HCT116 (cell line): ENCODE measurements at regions not wholly inside any gene's neighbourhood (a gene's known extent, or its start where the extent isn't known, plus 50 kb on each side); places are given as distances from the start of the nearest gene placed in this dataset.

Experiments
- ATAC-seq: fragments of 200-7000 bp; cut with Tn5 transposase; 2 replicates; pipeline ENCODE4 v1.9.1; 2020; ENCODE audit warnings: mild to moderate bottlenecking, moderate library complexity
- BruUV-seq: library from RNA; stranded (reverse); fragments of 400-500 nt; replicated peaks from 2 replicates; lab custom pipeline; 2021; lab: Mats Ljungman, UMichigan
- CTCF ChIA-PET: fragments of 300-600 bp; sonication (Branson Sonifier 250); formaldehyde crosslinking; loops from one replicate; lab custom pipeline; 2021; ENCODE audit warnings: antibody characterized with exemption; lab: Charles Lee
- POLR2A ChIA-PET: fragments of 300-600, 350-600 bp; sonication (Branson Sonifier 250); formaldehyde crosslinking; loops from one replicate; lab custom pipeline; 2021; ENCODE audit warnings: antibody characterized with exemption; lab: Charles Lee
- RAD21 ChIA-PET, 2 experiments: fragments of 300-600 bp; sonication (Branson Sonifier 250); formaldehyde crosslinking; loops; one replicate each; lab custom pipeline; 2023; ENCODE audit warnings: low total read pairs in 2 of 2; ENCODE audit not compliant: uncharacterized antibody in 2 of 2, unreplicated experiment in 2 of 2, low non-redundant PET in 1 of 2; lab: Charles Lee
- DNase-seq: peaks from one replicate; pipeline ENCODE4 v3.0.0-alpha.2; 2010; ENCODE audit warnings: low read depth, low spot score
- H2AFZ ChIP-seq: fragments of 200-600 bp; shearing (Covaris generic), sonication (generic); 2 replicates; pipeline ENCODE4 v1.6.1; 2017; ENCODE audit warnings: low read depth, mixed run types, mixed read lengths, antibody characterized with exemption, low read length; ENCODE audit not compliant: poor library complexity, severe bottlenecking
- H3K27ac ChIP-seq: 2 replicates; pipeline ENCODE4 v1.5.1; 2012; ENCODE audit warnings: low read depth, low read length
- H3K27me3 ChIP-seq: fragments of 200-600 bp; sonication (generic); 2 replicates; pipeline ENCODE4 v1.6.1; 2016; ENCODE audit warnings: mixed run types, low read length, mixed read lengths; ENCODE audit not compliant: insufficient read depth
- H3K36me3 ChIP-seq, 2 experiments: fragments of 200-500 bp in 1 of 2; fragments of 200-600 bp in 1 of 2; sonication (Bioruptor generic) in 1 of 2; sonication (generic) in 1 of 2; 2 replicates each; pipeline versions ENCODE4 v1.5.1 to v1.6.1; 2014 to 2016; ENCODE audit warnings: low read length in 2 of 2, inconsistent platforms in 1 of 2, mixed read lengths in 1 of 2, mixed run types in 1 of 2; ENCODE audit not compliant: insufficient read depth in 2 of 2, control insufficient read depth in 1 of 2
- H3K4me1 ChIP-seq, 2 experiments: fragments of 200-600 bp in 1 of 2; sonication (generic) in 1 of 2; 2 replicates each; pipeline versions ENCODE4 v1.5.1 to v1.6.1; 2012 to 2017; ENCODE audit warnings: low read length in 2 of 2, inconsistent platforms in 1 of 2, mild to moderate bottlenecking in 1 of 2, mixed read lengths in 1 of 2, mixed run types in 1 of 2, moderate library complexity in 1 of 2; ENCODE audit not compliant: insufficient read depth in 2 of 2, control insufficient read depth in 1 of 2
- H3K4me2 ChIP-seq: fragments of 200-600 bp; sonication (generic); 2 replicates; pipeline ENCODE4 v1.6.1; 2017; ENCODE audit warnings: mixed run types, low read length, mixed read lengths
- H3K4me3 ChIP-seq, 2 experiments: fragments of 200-600 bp in 1 of 2; sonication (generic) in 1 of 2; replicated peaks in 1 of 2; 2 replicates each; pipeline ENCODE4 v1.5.1; 2011 to 2016; ENCODE audit warnings: low read length in 2 of 2, control low read depth in 1 of 2, low read depth in 1 of 2, mild to moderate bottlenecking in 1 of 2, mixed read lengths in 1 of 2, mixed run types in 1 of 2
- H3K79me2 ChIP-seq: fragments of 200-600 bp; sonication (generic); 2 replicates; pipeline ENCODE4 v1.6.1; 2017; ENCODE audit warnings: mild to moderate bottlenecking, mixed run types, low read length, moderate library complexity, mixed read lengths; ENCODE audit not compliant: insufficient read depth
- H3K9ac ChIP-seq: fragments of 200-600 bp; sonication (generic); 2 replicates; pipeline ENCODE4 v1.6.1; 2016; ENCODE audit warnings: low read length, mixed read lengths
- H3K9me2 ChIP-seq: fragments of 200-600 bp; sonication (generic), shearing (Covaris generic); 2 replicates; pipeline ENCODE4 v1.6.1; 2017; ENCODE audit warnings: mixed run types, mild to moderate bottlenecking, moderate library complexity; ENCODE audit not compliant: insufficient read depth
- H3K9me3 ChIP-seq, 2 experiments: fragments of 200-500 bp in 1 of 2; fragments of 200-600 bp in 1 of 2; sonication (Bioruptor generic) in 1 of 2; sonication (generic) in 1 of 2; 2 replicates each; pipeline ENCODE4 v1.6.1; 2014 to 2017; ENCODE audit warnings: low read length in 2 of 2, mixed read lengths in 2 of 2, inconsistent platforms in 1 of 2, low read depth in 1 of 2, mild to moderate bottlenecking in 1 of 2, mixed run types in 1 of 2, moderate library complexity in 1 of 2; ENCODE audit not compliant: control insufficient read depth in 1 of 2, insufficient read depth in 1 of 2
- H4K20me1 ChIP-seq: fragments of 200-600 bp; sonication (generic), shearing (Covaris generic); 2 replicates; pipeline ENCODE4 v1.6.1; 2017; ENCODE audit warnings: mixed run types, mild to moderate bottlenecking, moderate library complexity; ENCODE audit not compliant: insufficient read depth
- EZH2 ChIP-seq: fragments of 200-600 bp; sonication (generic); IDR thresholded peaks from 2 replicates; pipeline ENCODE4 v1.6.1; 2017; ENCODE audit warnings: antibody characterized with exemption, mixed run types
- EZH2phosphoT487 ChIP-seq: fragments of 200-600 bp; IDR thresholded peaks from 2 replicates; pipeline ENCODE4 v1.6.1; 2018; ENCODE audit warnings: antibody characterized with exemption, borderline replicate concordance
- FOSL1 ChIP-seq: IDR thresholded peaks from 2 replicates; pipeline ENCODE4 v1.6.1; 2012; ENCODE audit warnings: low read depth
- JUND ChIP-seq: IDR thresholded peaks from 2 replicates; pipeline ENCODE4 v1.6.1; 2012
- POLR2A ChIP-seq: IDR thresholded peaks from 2 replicates; pipeline ENCODE4 v1.7.0; 2011; ENCODE audit warnings: borderline replicate concordance; ENCODE audit not compliant: insufficient read depth, insufficient read length; ENCODE audit errors: extremely low read depth
- RAD21 ChIP-seq: IDR thresholded peaks from 2 replicates; pipeline ENCODE4 v1.6.1; 2012; ENCODE audit warnings: low read depth, mild to moderate bottlenecking
- TCF7L2 ChIP-seq: IDR thresholded peaks from 2 replicates; pipeline ENCODE4 v1.7.0; 2011; ENCODE audit warnings: borderline replicate concordance, inconsistent platforms; ENCODE audit not compliant: insufficient read depth, insufficient read length; ENCODE audit errors: extremely low read depth
- intact Hi-C: fragments of 100-400 bp; cut with micrococcal nuclease; formaldehyde crosslinking; loops from 2 replicates; pipeline ENCODE4 v1.10.0; 2022
- TF ChIP-seq, protein P1 (sequence below): IDR thresholded peaks from 2 replicates; pipeline ENCODE4 v1.6.1; 2012
- TF ChIP-seq, protein P2 (sequence below): IDR thresholded peaks from 2 replicates; pipeline ENCODE4 v1.6.1; 2012; ENCODE audit warnings: low read depth

DNA sequence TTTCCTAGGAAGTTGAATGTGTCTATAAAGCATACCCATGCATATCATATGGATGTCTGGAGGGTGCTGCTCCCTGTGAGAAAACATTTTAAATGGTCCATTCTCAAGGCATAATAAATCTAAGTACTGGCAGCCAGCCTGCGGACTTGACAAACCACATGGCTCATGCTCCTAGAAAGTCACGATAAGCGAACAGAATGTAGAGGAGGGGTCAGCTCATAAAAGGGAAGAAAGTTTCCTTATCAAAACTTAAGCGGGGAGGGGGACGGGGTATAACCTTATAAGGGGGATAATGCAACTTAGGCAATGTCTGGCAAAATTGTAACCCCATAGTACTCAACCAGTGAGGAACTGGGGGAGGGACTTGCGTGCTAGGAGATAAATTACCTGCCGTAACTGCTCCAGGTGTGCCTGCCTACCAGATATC, 159.8 kb upstream of the LMCD1 start:
- intact Hi-C loops = no loop called here
- no peak overlapping the region for H3K4me3 ChIP-seq
- no peaks in the 10 kb centered on the region for H3K36me3 ChIP-seq
- 0 out of 4 replicates have a peak, but pooled peaks cover 0 to 9% of the 10 kb centered on the region in 2 experiments for H3K9me3 ChIP-seq
- RAD21 ChIA-PET = no interaction called here
- no peak overlapping the region for H3K4me2 ChIP-seq
- H3K4me1 ChIP-seq = no peaks in the 10 kb centered on the region
- TF ChIP-seq TCF7L2 (no peak), EZH2phosphoT487 (no peak), JUND (no peak), POLR2A (no peak), RAD21 (no peak), FOSL1 (no peak), EZH2 (no peak)
- TF ChIP-seq, protein P1, sequence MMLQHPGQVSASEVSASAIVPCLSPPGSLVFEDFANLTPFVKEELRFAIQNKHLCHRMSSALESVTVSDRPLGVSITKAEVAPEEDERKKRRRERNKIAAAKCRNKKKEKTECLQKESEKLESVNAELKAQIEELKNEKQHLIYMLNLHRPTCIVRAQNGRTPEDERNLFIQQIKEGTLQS = no peak
- TF ChIP-seq, protein P2, sequence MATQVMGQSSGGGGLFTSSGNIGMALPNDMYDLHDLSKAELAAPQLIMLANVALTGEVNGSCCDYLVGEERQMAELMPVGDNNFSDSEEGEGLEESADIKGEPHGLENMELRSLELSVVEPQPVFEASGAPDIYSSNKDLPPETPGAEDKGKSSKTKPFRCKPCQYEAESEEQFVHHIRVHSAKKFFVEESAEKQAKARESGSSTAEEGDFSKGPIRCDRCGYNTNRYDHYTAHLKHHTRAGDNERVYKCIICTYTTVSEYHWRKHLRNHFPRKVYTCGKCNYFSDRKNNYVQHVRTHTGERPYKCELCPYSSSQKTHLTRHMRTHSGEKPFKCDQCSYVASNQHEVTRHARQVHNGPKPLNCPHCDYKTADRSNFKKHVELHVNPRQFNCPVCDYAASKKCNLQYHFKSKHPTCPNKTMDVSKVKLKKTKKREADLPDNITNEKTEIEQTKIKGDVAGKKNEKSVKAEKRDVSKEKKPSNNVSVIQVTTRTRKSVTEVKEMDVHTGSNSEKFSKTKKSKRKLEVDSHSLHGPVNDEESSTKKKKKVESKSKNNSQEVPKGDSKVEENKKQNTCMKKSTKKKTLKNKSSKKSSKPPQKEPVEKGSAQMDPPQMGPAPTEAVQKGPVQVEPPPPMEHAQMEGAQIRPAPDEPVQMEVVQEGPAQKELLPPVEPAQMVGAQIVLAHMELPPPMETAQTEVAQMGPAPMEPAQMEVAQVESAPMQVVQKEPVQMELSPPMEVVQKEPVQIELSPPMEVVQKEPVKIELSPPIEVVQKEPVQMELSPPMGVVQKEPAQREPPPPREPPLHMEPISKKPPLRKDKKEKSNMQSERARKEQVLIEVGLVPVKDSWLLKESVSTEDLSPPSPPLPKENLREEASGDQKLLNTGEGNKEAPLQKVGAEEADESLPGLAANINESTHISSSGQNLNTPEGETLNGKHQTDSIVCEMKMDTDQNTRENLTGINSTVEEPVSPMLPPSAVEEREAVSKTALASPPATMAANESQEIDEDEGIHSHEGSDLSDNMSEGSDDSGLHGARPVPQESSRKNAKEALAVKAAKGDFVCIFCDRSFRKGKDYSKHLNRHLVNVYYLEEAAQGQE = no peak
- POLR2A ChIA-PET = no interaction called here
- H3K27me3 ChIP-seq = no peaks in the 10 kb centered on the region; the same call in 1 of the 2 replicates
- H3K27ac ChIP-seq = no peak overlapping the region
- no peak overlapping the region for H2AFZ ChIP-seq
- no peaks in the 10 kb centered on the region for H3K79me2 ChIP-seq
- no TSS peak for BruUV-seq
- no peaks in the 10 kb centered on the region for H3K9me2 ChIP-seq
- DNase-seq (no peak), ATAC-seq (no peak)
- H3K9ac ChIP-seq = no peak overlapping the region
- no peaks in the 10 kb centered on the region for H4K20me1 ChIP-seq
- CTCF ChIA-PET = interaction anchor here (1.2 kb wide), 1 partner anchor 15 kb away, joined by 5 read pairs; no protein-coding TSS in a partner anchor
